ENCODE measurements at regions not wholly inside any gene's neighbourhood (a gene's known extent, or its start where the extent isn't known, plus 50 kb on each side); places are given as distances from the start of the nearest gene placed in this dataset.

DNA sequence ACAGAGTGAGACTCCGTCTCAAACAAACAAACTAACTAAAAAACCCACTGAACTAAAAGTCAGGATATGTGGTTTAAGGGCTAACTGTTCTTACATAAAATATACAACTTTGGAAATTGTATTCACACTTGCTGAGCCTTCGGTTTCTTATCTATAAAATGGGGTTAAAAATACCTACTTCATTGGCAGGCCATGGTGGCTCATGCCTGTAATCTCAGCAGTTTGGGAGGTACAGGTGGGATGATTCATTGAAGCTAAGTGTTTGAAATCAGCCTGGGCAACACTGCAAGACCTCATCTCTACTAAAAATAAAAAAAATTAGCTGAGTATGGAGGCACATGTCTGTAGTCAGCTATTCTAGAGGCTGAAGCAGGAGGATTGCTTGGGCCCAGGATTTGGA is 115.4 kb upstream of the KLF6 start:
- TF ChIP-seq EZH2 (IDR thresholded peaks at IDR 0.05; ENCODE audit: insufficient read depth, poor library complexity, severe bottlenecking) = no peak
- TF ChIP-seq EZH2phosphoT487 (IDR thresholded peaks at IDR 0.05; ENCODE audit: insufficient read depth, low read depth) = no peak
